ENCODE measurements at regions not wholly inside any gene's neighbourhood (a gene's known extent, or its start where the extent isn't known, plus 50 kb on each side); places are given as distances from the start of the nearest gene placed in this dataset.

DNA sequence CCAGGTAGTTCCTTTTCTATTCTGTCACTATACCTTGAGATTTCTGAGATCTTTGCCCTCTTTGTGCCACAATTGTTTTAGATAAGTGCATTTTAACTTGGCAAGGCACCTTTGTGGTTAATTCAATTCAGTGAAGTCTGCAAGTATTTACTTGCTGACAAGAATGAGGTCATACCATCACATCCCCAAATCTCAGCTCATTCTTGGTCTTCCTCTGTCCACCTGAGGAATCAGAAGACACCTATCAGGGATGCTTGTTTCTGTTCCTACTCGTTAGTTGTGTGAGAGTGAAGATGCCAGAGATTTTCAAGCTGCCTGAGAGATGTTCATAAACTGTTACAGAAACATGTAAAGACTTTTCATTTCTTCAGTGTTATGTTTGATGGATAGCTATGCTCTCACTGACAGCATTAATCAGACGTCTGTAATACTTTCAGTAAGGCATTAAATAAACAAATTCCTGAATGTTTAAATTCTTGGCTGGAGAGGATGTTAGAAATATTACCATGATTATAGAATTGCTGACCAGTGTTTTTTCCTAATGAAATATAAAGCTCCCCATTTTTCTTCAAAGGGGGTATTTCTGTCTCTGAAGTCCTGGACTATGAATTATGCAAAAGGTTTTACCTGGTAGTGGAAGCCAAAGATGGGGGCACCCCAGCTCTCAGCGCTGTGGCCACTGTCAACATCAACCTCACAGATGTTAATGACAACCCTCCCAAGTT is 135.0 kb upstream of the MTNR1B start:
- in situ Hi-C loops (cut with HindIII; ENCODE audit: extremely low pct_ligation_motif_present, low pct_unique_long_range_greater_than_20kb) (no loop called here), intact Hi-C loops (cut with micrococcal nuclease; ENCODE audit: unreplicated experiment) (no loop called here)
- ChIA-PET POLR2A (no interaction called here), CTCF (ENCODE audit: low intra/inter-chr PET ratio, low total read pairs) (no interaction called here)
- no peak for FAIRE-seq
- Histone ChIP-seq H3K4me1 (ENCODE audit: insufficient read depth, low read length) (no peaks in the 10 kb centered on the region), H3K27ac (ENCODE audit: extremely low read length, insufficient read depth, low read length) (no peak overlapping the region), H2AFZ (ENCODE audit: low read length) (no peak overlapping the region), H4K20me1 (ENCODE audit: insufficient read depth, low read length) (no peaks in the 10 kb centered on the region), H3K27me3 (ENCODE audit: control insufficient read depth in 1 of 2, insufficient read depth in 2 of 2, low read length in 2 of 2) (no peaks in the 10 kb centered on the region), H3K4me3 (replicated peaks in 1 of 3; ENCODE audit: insufficient read depth in 1 of 3, low read depth in 2 of 3, low read length in 3 of 3) (no peak overlapping the region), H3K9ac (ENCODE audit: insufficient read depth, low read depth, low read length) (no peak overlapping the region), H3K36me3 (replicated peaks in 1 of 2; ENCODE audit: control insufficient read depth in 1 of 2, insufficient read depth in 2 of 2, low read length in 2 of 2) (no peaks in the 10 kb centered on the region), H3K79me2 (ENCODE audit: insufficient read depth, low read length) (no peaks in the 10 kb centered on the region), H3K4me2 (ENCODE audit: low read depth, low read length) (no peak overlapping the region), H3K9me3 (ENCODE audit: low read length) (no peaks in the 10 kb centered on the region)
- DNase-seq (ENCODE audit: low spot score): no peak
- BruUV-seq (replicated peaks): no TSS peak
- no peak for ATAC-seq
- 1% methylated on average over 3 of the region's 3 CpGs for WGBS (ENCODE audit: low lambda C conversion rate)
- TF ChIP-seq ZNF235 (CRISPR knock-in tag; IDR thresholded peaks at IDR 0.05; ENCODE audit: borderline replicate concordance): no peak
- TF ChIP-seq DNMT1 (CRISPR knock-in tag; IDR thresholded peaks at IDR 0.05): no peak
- peak; percentile 52 for TF ChIP-seq MAFF (IDR thresholded peaks at IDR 0.05; ENCODE audit: low read depth, low read length)
- TF ChIP-seq MAFK (conservative IDR thresholded peaks at IDR 0.05 in 1 of 2, IDR thresholded peaks at IDR 0.05 in 1 of 2; ENCODE audit: low read length in 2 of 2): peak in 1 of 2 experiments; percentile 72; a peak in 2 of 4 replicates
- TF ChIP-seq, protein P1, sequence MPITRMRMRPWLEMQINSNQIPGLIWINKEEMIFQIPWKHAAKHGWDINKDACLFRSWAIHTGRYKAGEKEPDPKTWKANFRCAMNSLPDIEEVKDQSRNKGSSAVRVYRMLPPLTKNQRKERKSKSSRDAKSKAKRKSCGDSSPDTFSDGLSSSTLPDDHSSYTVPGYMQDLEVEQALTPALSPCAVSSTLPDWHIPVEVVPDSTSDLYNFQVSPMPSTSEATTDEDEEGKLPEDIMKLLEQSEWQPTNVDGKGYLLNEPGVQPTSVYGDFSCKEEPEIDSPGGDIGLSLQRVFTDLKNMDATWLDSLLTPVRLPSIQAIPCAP (CRISPR knock-in tag; IDR thresholded peaks at IDR 0.05; ENCODE audit: low read depth): no peak
- TF ChIP-seq ZNF232 (CRISPR knock-in tag; IDR thresholded peaks at IDR 0.05; ENCODE audit: borderline replicate concordance): no peak
- TF ChIP-seq HNF4G (IDR thresholded peaks at IDR 0.05; ENCODE audit: borderline replicate concordance, low read depth, low read length): no peak
- no peak for TF ChIP-seq HNF4G (CRISPR knock-in tag; IDR thresholded peaks at IDR 0.05; ENCODE audit: borderline replicate concordance, low read depth)
- TF ChIP-seq SOX6 (IDR thresholded peaks at IDR 0.05): no peak
- no peak for TF ChIP-seq SOX6 (CRISPR knock-in tag; IDR thresholded peaks at IDR 0.05)
- TF ChIP-seq CENPX (CRISPR knock-in tag; IDR thresholded peaks at IDR 0.05): no peak
